MM.1S (cell line): ENCODE measurements at regions not wholly inside any gene's neighbourhood (a gene's known extent, or its start where the extent isn't known, plus 50 kb on each side); places are given as distances from the start of the nearest gene placed in this dataset.

Source experiments
- EZH2 ChIP-seq: fragments of 300-600 bp; sonication (generic); optimal IDR thresholded peaks from 2 replicates; pipeline ENCODE3; 2017; ENCODE audit warnings: low read depth, mild to moderate bottlenecking, antibody characterized with exemption, low read length, mixed read lengths
- EZH2phosphoT487 ChIP-seq: fragments of 300-600 bp; sonication (generic); IDR thresholded peaks from 2 replicates; pipeline ENCODE4 v1.6.1; 2018; ENCODE audit warnings: antibody characterized with exemption, low read length
- TF ChIP-seq, protein P1 (sequence below): fragments of 300-600 bp; sonication (generic); IDR thresholded peaks from 2 replicates; pipeline ENCODE4 v1.5.1; 2016; ENCODE audit warnings: antibody characterized with exemption, low read length, mixed read lengths

- TF ChIP-seq, protein P1, sequence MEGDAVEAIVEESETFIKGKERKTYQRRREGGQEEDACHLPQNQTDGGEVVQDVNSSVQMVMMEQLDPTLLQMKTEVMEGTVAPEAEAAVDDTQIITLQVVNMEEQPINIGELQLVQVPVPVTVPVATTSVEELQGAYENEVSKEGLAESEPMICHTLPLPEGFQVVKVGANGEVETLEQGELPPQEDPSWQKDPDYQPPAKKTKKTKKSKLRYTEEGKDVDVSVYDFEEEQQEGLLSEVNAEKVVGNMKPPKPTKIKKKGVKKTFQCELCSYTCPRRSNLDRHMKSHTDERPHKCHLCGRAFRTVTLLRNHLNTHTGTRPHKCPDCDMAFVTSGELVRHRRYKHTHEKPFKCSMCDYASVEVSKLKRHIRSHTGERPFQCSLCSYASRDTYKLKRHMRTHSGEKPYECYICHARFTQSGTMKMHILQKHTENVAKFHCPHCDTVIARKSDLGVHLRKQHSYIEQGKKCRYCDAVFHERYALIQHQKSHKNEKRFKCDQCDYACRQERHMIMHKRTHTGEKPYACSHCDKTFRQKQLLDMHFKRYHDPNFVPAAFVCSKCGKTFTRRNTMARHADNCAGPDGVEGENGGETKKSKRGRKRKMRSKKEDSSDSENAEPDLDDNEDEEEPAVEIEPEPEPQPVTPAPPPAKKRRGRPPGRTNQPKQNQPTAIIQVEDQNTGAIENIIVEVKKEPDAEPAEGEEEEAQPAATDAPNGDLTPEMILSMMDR = no peak
- TF ChIP-seq EZH2 = no peak
- no peak for TF ChIP-seq EZH2phosphoT487
These were observed 184.6 kb upstream of the TMEM260 start for GRCh38 chr14:56394826-56395530.
